Adrenal gland (tissue), 9 donors: ENCODE measurements at regions not wholly inside any gene's neighbourhood (a gene's known extent, or its start where the extent isn't known, plus 50 kb on each side); places are given as distances from the start of the nearest gene placed in this dataset.

Experiments
- DNase-seq, 7 donors: peaks; one replicate each; pipeline ENCODE4 v3.0.0-alpha.2; 2019 to 2020
- H3K27ac ChIP-seq, 5 donors: fragments of 200-600 bp; sonication (generic) in 4 of 5; 1 replicate in 3 of 5; 2 replicates in 2 of 5; pipeline versions ENCODE4 v1.5.1 to v1.8.0; 2016 to 2020; ENCODE audit warnings: mild to moderate bottlenecking in 1 of 5
- H3K27me3 ChIP-seq: fragments of 200-600 bp; 2 replicates; pipeline ENCODE4 v1.8.0; 2021
- H3K36me3 ChIP-seq, 2 donors: fragments of 200-600 bp; replicated peaks in 1 of 2; 1 replicate in 1 of 2; 2 replicates in 1 of 2; pipeline versions ENCODE4 v1.5.1 to v1.8.0; 2018 to 2022
- H3K4me1 ChIP-seq, 2 donors: fragments of 200-600 bp; replicated peaks in 1 of 2; 1 replicate in 1 of 2; 2 replicates in 1 of 2; pipeline versions ENCODE4 v1.5.1 to v1.8.0; 2018 to 2021
- H3K4me3 ChIP-seq, 4 donors: fragments of 200-600 bp; sonication (generic) in 3 of 4; one replicate each; pipeline ENCODE4 v1.5.1; 2016 to 2018
- H3K9me3 ChIP-seq, 3 donors: fragments of 200-600 bp; sonication (generic) in 1 of 3; replicated peaks in 1 of 3; 1 replicate in 2 of 3; 2 replicates in 1 of 3; pipeline versions ENCODE4 v1.5.1 to v1.8.0; 2016 to 2021
- POLR2A ChIP-seq, 2 donors: fragments of 450-650 bp; IDR thresholded peaks; one replicate each; pipeline ENCODE4 v1.6.1; 2017; ENCODE audit warnings: antibody characterized with exemption in 2 of 2, mild to moderate bottlenecking in 2 of 2, moderate library complexity in 1 of 2
- WGBS, 4 donors: extraction: QIAGEN DNeasy Blood & Tissue Kit in 2 of 4; methylation state at CpG; one replicate each; pipeline versions ENCODE4 v1.1.5 to v1.1.7; 2013 to 2017; 5-methylcytosine and 5-hydroxymethylcytosine counted together
- intact Hi-C, 2 donors: fragments of 100-400 bp; cut with DNase I; formaldehyde crosslinking; loops; one replicate each; pipeline versions ENCODE4 v1.14.1 to v1.15.0; 2022 to 2023
- TF ChIP-seq, protein P1 (sequence below), 6 experiments: fragments of 450-650 bp in 4 of 6; fragments of 200-600 bp in 2 of 6; sonication (generic) in 1 of 6; IDR thresholded peaks; 1 replicate in 5 of 6; 2 replicates in 1 of 6; pipeline versions ENCODE4 v1.5.1 to v1.8.0; 2016 to 2021; ENCODE audit warnings: antibody characterized with exemption in 6 of 6, mild to moderate bottlenecking in 2 of 6, moderate library complexity in 1 of 6
- donor health status: healthy with polysubstance abuse.
- donor health status: Bipolar disorder and iron deficiency.
- donor health status: DM: yes; HTN: yes; CAD: no.
- donor health status: DM: no; HTN: no; CAD: no.
- donor health status: DM: no; HTN: no; CAD: no.

DNA sequence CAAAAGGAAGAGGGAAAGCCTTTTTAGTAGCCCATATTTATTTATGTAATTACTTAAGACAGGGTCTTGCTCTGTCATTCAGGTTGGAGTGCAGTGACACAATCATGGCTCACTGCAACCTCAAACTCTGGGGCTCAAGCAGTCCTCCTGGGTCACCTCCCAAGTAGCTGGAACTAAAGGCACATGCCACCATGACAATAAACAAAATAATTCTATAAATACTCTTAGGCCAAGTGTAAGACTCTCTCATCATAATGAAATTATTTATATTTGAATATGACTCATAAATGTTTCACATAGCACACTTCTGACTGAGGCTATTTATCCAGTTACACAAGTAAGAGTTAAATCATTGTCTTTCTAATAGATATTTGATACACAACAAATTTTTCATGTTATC, 314.7 kb downstream of the AMY1C start:
- H3K4me1 ChIP-seq = no peaks in the 10 kb centered on the region
- DNase-seq = no peak
- no peaks in the 10 kb centered on the region for H3K27me3 ChIP-seq
- no peaks in the 10 kb centered on the region for H3K36me3 ChIP-seq
- TF ChIP-seq, protein P1, sequence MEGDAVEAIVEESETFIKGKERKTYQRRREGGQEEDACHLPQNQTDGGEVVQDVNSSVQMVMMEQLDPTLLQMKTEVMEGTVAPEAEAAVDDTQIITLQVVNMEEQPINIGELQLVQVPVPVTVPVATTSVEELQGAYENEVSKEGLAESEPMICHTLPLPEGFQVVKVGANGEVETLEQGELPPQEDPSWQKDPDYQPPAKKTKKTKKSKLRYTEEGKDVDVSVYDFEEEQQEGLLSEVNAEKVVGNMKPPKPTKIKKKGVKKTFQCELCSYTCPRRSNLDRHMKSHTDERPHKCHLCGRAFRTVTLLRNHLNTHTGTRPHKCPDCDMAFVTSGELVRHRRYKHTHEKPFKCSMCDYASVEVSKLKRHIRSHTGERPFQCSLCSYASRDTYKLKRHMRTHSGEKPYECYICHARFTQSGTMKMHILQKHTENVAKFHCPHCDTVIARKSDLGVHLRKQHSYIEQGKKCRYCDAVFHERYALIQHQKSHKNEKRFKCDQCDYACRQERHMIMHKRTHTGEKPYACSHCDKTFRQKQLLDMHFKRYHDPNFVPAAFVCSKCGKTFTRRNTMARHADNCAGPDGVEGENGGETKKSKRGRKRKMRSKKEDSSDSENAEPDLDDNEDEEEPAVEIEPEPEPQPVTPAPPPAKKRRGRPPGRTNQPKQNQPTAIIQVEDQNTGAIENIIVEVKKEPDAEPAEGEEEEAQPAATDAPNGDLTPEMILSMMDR (IDR thresholded peaks at IDR 0.05) = no peak
- TF ChIP-seq POLR2A (IDR thresholded peaks at IDR 0.05) = no peak
- no peaks in the 10 kb centered on the region for H3K9me3 ChIP-seq
- no peak overlapping the region for H3K27ac ChIP-seq
- intact Hi-C loops = no loop called here
- H3K4me3 ChIP-seq = no peak overlapping the region

DNA sequence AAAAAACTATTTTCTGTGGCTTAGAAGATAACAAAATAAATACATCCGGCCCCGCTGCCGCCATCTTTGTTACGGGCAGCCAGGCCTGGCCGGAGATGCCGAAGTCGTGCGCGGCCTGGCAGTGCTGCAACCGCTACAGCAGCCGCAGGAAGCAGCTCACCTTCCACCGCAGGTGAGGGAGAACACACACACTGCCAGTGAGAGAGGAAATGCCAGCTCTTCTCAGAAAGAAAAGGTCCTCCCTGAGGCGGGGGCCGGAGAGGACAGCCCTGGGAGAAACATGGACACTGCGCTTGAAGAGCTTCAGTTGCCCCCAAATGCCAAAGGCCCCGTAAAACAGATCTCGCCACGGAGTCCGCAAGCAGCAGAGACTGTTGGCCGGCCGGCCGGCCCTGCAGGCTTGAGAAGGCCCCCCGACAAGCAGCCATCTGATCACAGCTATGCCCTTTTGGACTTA, 323.2 kb downstream of the AMY1C start:
- WGBS, 4 donors = 89 to 92% (median 91%) methylated on average over 22 to 23 of the region's 23 CpGs
- no peaks in the 10 kb centered on the region for H3K36me3 ChIP-seq
- TF ChIP-seq, protein P1 (IDR thresholded peaks at IDR 0.05) = no peak
- no peak for TF ChIP-seq POLR2A (IDR thresholded peaks at IDR 0.05)
- no peaks in the 10 kb centered on the region for H3K4me1 ChIP-seq
- intact Hi-C loops = no loop called here
- H3K27ac ChIP-seq = no peak overlapping the region
- H3K27me3 ChIP-seq = no peaks in the 10 kb centered on the region
- no peak for DNase-seq
- no peaks in the 10 kb centered on the region for H3K9me3 ChIP-seq
- no peak overlapping the region for H3K4me3 ChIP-seq

DNA sequence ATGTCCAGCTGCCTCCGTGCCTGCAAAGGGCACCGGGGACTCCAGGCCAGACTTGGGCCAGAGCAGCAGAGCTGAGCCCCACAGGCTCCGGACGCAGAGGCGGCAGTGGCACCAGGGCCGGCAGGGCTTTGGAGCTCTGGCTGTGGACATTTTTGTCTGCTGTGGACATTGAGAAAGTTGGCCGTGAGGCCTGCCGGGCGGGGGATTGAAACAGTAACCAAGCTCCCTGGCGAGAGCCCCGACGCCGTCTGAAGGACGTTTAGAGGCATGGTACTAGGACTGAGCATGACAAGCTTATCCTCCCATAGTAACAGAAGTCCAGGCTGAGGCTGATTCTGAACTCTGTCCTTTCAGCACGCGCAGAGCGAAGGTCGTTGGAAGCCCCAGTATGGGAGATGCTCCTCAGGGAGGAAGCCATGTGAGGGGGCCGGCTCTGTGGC, 323.8 kb downstream of the AMY1C start:
- Histone ChIP-seq H3K4me3 (no peak overlapping the region), H3K9me3 (no peaks in the 10 kb centered on the region), H3K27me3 (no peaks in the 10 kb centered on the region), H3K36me3 (no peaks in the 10 kb centered on the region), H3K27ac (no peak overlapping the region), H3K4me1 (no peaks in the 10 kb centered on the region)
- DNase-seq = no peak
- 82 to 89% (median 88%) methylated on average over 11 to 19 of the region's 19 CpGs for WGBS, 4 donors
- intact Hi-C loops = no loop called here
- TF ChIP-seq, protein P1 (IDR thresholded peaks at IDR 0.05) = no peak
- TF ChIP-seq POLR2A (IDR thresholded peaks at IDR 0.05) = no peak

DNA sequence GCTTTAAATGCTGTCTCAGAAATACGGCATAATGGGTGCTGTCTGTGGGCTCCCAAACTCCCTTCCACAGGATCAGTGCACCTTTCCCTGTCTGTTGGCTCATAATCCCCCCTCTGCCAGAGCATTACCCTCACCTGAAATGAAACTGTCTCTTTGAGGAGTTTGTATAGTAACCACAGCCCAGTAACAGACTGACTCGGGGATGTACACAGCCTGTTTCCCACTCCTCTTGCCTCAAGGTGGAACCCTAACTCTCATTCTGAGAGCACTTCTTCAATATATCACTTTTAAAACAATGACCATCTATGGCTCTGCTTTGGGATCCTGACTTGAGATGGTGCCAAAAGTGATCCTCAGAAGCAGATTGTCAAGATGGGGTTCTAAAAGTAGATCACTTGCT, 332.5 kb downstream of the AMY1C start:
- Histone ChIP-seq H3K9me3 (no peaks in the 10 kb centered on the region), H3K27ac (no peak overlapping the region), H3K27me3 (no peaks in the 10 kb centered on the region), H3K36me3 (no peaks in the 10 kb centered on the region), H3K4me3 (no peak overlapping the region), H3K4me1 (no peaks in the 10 kb centered on the region)
- 69 to 80% (median 73%) methylated on average over 2 of the region's 2 CpGs for WGBS, 4 donors
- TF ChIP-seq, protein P1 (IDR thresholded peaks at IDR 0.05) = no peak
- TF ChIP-seq POLR2A (IDR thresholded peaks at IDR 0.05) = no peak
- no peak for DNase-seq
- intact Hi-C loops = no loop called here
